Stimulated activated CD8-positive, alpha-beta memory T cell treated with anti-CD3 and anti-CD28 coated beads, Interleukin-12 subunit alpha, Interleukin-12 subunit beta, amount 100 ng/mL, for 24 hours (primary cell): ENCODE measurements at regions not wholly inside any gene's neighbourhood (a gene's known extent, or its start where the extent isn't known, plus 50 kb on each side); places are given as distances from the start of the nearest gene placed in this dataset.

Experiments
- DNase-seq: peaks from one replicate; pipeline ENCODE4 v3.0.0-alpha.2; 2020; ENCODE audit errors: extremely low read depth

DNA sequence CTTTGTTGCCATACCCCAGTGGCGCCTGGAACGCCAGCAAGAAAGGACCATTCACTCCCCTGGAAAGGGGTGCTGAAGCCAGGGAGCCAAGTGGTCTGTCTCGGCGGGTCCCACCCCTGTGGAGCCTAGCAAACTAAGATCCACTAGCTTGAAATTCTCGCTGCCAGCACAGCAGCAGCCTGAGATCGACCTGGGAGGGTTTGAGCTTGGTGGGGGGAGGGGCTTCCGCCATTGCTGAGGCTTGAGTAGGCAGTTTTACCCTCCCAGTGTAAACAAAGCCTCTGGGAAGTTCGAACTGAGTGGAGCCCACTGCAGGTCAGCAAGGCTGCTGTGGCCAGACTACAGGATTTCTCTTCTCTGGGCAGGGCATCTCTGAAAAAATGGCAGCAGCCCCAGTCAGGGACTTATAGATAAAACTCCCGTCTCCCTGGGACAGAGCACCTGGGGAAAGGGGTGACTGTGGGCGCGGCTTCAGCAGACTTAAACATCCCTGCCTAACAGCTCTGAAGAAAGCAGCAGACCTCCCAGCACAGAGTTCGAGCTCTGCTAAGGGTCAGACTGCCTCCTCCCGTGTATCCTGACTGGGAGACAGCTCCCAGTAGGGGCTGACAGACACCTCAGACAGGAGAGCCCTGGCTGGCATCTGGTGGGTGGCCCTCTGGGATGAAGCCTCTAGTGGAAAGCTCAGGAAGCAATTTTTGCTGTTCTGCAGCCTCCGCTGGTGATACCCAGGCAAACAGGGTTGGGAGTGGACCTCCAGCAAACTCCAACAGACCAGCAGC lies 281.1 kb upstream of the SP4 start:
- no peak for DNase-seq

- no peak for DNase-seq
These were observed 278.1 kb upstream of the SP4 start for GRCh38 chr7:21149809-21150208.

DNA sequence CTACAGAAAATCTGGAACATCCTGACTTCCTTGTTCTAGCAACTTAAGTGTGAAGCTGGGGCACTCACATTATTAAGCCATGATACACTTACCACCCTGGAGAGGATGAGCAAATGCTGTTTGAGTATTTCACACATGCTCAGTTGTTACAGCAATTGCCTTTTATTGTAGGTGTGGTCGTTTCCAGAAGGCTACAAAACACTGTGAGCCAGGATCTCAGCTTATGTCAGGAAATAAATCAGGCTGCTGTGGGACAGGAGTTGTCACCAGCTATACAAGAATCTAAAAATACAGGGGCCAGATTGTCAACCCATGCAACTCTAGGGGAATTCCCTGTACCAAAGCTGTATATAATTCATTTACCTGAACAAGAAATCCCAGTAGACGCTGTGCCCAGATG lies 273.3 kb upstream of the SP4 start:
- DNase-seq = no peak

GRCh38 chr7:21159506-21159905 lies 268.4 kb upstream of the SP4 start:
- DNase-seq = no peak

GRCh38 chr7:21160401-21160800 lies 267.5 kb upstream of the SP4 start:
- no peak for DNase-seq

DNA sequence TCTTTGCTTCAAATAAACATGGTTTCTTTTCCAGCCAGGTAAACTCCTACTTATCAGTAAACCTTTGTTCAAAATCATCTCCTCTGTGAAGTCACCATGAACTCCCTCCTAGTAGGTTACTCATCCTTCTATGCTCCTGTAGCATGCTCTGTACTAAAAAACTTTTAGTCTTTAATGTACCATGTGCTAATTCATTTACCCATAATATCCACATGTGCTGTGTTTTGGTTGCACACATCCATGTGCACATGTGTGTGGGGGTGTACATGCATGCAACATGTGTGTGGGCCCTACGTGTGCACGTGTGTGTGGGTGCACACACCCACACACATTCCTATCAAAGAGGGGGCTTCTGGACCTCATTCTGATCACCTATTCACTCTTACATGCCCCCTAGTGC lies 259.9 kb upstream of the SP4 start:
- no peak for DNase-seq

DNA sequence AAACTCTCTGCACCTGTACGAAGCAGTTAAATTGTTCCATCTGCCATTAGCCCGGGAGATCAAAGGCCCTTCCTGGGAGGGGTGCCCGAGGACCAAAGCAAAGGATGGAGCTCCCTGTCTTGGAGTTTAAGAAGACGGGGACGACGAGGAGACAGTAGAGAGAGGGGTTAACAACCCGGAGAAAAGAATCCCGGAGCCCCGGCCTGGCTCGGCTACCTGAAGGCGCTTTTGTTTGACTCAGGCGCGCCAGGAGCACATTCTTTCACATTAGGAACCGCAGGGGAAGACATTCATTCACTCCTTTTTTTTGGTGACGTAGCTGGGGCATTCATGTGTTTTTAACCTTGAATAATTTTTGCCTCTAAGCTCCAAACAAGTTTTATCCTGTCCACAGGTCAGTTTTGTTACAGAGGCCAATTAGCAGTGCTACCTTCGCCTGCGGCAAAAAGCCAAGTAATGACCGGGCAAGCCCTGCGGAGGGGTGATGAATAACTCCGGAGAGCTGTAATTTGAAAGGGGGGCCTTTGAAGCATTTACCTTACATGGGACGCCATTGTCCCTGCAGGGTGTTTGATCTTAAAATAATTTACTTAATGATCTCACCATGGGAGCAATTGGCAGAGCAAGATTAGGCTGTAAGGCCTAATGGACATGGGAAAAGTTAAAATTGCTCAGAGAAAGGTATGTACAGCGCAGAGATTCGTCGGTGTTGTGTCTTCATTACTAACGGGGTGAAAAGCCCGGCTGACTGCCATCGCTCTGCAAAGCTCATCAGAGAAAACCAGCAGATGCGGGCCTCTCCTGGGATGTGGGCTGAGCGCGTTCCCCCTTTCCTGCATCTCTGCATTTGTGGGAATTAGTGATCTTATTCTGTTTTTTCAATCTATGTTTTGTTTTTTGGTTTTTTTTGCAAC lies 258.0 kb upstream of the SP4 start:
- DNase-seq = no peak

DNA sequence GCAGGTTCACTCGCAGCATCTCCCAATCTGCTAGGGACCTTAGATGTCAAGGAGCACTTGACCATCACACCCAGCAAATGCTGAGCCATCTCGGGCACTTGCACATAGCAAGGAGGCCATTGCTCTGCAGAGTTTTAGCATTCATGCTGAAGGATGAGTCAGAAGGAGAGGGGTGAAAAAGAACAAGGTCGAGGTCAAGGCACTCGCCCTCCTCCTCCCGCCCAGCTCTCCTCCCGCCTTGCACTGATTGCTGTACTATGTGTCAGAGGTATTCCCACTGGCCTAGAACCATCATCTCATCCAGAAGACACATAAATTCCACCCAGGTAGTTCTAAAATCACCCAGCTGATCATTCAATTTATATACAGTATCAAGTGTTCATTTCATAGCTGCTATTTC lies 255.1 kb upstream of the SP4 start:
- DNase-seq = no peak

- DNase-seq = no peak
These were observed 254.4 kb upstream of the SP4 start for GRCh38 chr7:21173436-21173835.

GRCh38 chr7:21175714-21176113 lies 252.2 kb upstream of the SP4 start:
- DNase-seq = no peak

- DNase-seq = no peak
These were observed 242.8 kb upstream of the SP4 start for GRCh38 chr7:21184942-21185652.

DNA sequence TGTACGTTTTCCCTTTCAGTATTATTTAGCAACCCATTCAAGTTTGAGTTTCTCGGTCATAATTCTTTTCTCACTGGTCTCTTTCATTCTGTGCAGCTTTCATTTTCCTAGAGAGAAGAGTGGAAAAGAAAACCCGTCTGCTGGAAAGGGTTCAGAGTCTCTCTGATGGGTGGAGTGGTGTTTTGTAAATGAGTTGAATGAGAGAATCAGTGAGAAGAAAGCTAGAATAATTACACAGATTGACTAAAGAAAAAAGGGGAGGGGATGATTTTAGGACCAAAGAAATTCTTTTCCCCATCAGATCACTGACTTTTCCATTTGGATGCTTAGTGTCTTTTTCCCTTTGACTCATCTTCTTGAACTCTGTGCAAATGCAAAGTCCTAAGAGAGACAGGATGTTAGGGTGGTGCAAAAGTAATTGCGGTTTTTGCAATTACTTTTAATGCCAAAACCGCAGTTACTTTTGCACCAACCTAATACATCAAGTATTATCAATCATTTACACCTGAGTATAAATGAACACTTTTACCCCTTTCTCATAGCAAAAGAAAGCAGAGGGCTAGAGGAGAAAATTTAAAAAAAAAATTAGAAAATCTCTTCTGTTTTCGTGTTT lies 242.1 kb upstream of the SP4 start:
- DNase-seq = no peak

DNA sequence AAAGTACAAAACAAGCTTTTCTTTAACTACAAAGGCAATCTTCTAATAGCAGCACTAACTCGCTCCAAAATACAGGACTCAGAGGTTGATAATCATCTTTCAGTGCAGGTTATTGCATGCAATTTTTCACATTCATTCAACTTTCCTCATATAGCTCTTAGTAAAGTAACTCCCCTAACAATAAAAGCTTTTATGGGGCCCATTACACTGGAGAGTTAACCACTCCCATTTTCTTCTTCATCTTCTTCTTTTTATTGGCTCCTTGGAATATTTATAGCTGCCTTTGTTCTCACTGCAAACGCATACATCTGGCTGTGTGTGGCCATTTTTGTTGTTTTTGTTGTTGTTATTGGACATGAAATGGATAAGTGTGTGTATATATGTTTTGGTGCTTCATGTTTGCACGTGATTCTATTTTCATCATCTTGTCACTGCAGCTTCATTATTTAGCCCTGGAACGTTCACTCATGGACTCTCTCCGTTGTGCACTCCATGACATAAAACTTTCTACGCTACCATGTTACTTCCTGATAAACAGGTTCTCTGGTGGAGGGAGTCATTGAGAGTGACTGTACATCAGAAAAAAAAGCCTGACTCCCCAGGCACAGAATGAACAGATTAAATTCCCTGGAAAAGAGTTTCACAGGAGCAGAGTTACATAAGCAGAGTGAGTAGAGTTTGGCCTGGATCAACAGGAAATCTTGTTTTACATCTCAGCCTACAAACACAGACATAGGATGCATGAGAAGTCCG lies 236.4 kb upstream of the SP4 start:
- no peak for DNase-seq

DNA sequence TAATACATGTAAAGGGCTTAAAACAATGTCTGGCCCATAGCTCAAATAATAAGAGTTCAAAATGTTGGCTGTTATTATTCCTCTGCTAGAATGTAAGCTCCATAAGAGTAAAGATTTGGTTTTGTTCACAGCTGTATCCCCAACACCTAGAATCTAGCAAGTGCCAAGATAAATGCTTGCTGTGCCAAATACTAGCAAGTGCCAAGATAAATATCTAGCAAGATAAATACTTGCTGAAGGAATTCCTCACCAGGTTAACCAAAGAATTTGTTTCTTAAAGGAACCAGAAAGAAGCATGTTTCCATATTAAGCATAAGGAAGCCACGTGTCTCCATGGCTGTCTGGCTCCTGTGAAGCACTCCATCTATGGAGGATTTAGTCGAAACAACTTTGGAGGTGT lies 235.2 kb upstream of the SP4 start:
- DNase-seq = no peak

DNA sequence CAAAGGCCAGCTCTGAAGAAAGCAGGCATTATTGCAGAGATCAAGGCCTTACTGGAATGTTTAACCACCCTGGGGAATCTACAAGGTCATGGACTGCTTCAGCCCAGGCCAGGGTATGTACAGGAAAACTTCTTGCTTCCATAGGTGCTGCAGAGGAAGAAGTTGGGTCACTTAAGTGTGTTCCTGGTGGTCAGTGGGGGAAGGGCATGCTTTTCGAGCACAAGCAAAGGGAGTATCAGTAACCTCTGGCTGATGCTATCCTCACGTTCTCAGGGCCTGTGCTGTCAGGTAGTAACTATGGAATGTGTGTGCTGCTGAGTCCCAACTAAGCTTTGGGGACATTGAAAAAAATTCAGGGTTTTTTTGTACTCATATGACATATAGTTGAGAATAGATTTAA lies 234.0 kb upstream of the SP4 start:
- DNase-seq = no peak

DNA sequence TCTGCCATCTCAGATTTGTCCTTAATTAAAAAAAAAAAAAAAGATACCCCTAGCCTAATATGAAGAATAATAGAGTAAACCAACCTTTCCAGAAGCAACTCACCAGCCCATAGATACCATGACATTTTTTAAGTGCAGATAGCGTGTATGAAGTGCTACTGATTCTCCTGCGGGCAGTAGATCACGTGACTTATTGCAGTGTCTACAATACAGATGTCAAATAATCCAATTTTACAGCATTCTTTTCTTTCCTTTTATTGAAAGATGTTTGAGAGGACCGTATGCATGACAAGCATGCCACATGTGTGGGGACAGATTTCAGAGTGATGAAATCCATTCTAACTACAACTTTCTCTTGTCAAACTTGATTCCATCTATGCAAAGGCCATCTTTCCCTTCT lies 232.9 kb upstream of the SP4 start:
- DNase-seq = no peak

DNA sequence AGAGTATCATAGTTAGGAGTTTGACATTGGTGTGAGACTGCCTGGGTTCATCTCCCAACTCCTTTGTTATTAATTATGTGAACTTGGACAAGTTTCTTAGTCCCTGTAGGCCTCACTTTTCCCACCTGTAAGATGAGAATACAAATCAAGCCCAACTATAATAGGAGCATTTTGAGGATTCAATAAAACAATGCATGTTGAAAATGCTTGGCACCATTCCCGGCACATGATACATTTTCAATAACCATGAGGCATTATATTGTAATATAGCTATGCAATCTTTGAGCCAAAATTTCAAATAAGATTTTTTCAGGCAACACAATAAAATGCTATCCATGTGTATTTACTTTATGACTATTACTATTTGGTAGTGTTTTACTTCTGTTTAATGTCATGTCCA lies 229.0 kb upstream of the SP4 start:
- no peak for DNase-seq

GRCh38 chr7:21200503-21200902 lies 227.4 kb upstream of the SP4 start:
- DNase-seq = no peak

DNA sequence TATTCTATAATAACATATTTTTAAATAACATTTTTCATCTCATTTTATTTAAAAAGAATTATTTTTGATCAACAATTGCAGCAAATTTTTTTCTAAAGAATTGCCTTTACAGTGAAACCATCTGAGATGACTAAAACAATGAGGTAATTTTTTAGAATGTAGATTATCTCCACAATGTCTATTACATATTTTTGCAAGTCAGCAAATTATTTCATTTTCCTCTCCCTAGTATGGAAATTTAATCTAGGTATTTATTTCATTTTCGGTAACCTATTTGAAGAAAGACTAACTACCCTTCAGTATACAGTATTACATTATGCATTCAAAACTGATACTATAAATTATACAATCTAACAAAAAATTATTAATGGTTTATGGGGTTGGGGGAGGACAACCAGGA lies 213.2 kb upstream of the SP4 start:
- no peak for DNase-seq

DNA sequence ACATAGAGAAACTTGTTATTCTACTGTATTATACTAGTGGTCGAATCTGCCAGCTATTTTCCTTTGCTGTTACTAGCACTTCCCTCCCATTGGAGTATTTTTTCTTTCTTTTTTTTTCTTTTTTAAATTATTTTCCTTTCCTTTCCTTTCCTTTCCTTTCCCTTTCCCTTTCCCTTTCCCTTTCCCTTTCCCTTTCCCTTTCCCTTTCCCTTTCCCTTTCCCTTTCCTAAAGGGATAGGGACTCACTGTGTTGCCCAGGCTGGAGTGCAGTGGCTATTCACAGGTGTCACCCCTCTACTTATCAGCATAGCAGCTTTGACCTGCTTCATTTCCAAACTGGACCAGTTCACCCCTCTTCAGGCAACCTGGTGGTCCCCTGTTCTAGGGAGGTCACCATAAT lies 212.6 kb upstream of the SP4 start:
- no peak for DNase-seq

GRCh38 chr7:21217365-21217764 lies 210.5 kb upstream of the SP4 start:
- no peak for DNase-seq
